ENCODE measurements at regions not wholly inside any gene's neighbourhood (a gene's known extent, or its start where the extent isn't known, plus 50 kb on each side); places are given as distances from the start of the nearest gene placed in this dataset.

DNA sequence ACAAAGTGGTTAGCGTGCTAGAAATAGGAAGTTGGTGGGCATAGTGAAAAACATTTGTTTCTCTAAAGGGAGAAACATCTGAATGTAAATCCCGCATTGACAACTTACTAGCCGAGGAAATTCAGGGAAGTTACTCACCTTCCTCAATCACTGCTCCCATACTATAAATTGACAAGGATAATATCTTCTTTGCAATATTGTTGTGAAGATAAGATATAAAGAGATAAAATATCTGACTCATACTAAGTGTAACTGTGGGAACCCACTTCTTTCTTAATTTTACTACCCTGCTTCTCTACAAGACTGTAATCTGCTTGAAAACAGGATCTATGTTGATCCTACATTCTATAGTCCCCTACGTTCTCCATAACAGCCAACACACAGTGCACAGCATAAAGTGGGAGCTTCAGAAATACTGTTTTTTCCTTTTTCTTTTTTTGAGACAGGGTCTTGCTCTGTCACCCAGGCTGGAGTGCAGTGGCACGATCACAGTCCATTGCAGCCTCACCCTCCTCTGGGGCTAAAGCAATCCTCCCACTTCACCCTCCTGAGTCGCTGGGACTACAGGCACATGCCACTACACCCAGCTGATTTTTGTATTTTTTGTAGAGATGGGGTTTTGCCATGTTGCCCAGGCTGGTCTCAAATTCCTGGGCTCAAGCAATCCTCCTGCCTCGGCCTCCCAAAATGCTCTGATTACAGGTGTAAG is 57.4 kb upstream of the C1orf21 start:
- H3K36me3 ChIP-seq (ENCODE audit: control insufficient read depth in 2 of 2, insufficient read depth in 2 of 2, low read length in 1 of 2): no peaks in the 10 kb centered on the region
- POLR2A ChIA-PET: no interaction called here
- CTCF ChIA-PET: no interaction called here
- 25% methylated on average over 7 of the region's 7 CpGs for WGBS (ENCODE audit: insufficient coverage, insufficient replicate concordance, low lambda C conversion rate, missing lambda C conversion rate)
- no peaks in the 10 kb centered on the region; a peak in 2 of 4 replicates for H3K27me3 ChIP-seq (replicated peaks in 1 of 2; ENCODE audit: control insufficient read depth in 2 of 2, insufficient read depth in 2 of 2, low read length in 1 of 2)
- H2AFZ ChIP-seq (ENCODE audit: control insufficient read depth, low read depth, low read length): no peak overlapping the region
- no TSS peak for BruUV-seq (replicated peaks)
- intact Hi-C loops (cut with micrococcal nuclease; ENCODE audit: unreplicated experiment) (no loop called here), in situ Hi-C loops (cut with MboI) (no loop called here)
- no peak overlapping the region for H3K27ac ChIP-seq (ENCODE audit: control insufficient read depth, insufficient read depth)
- FAIRE-seq (no peak), ATAC-seq (no peak), DNase-seq (ENCODE audit: low read depth, low spot score) (no peak)
- no peak overlapping the region for H3K4me3 ChIP-seq
- H3K4me2 ChIP-seq (ENCODE audit: control insufficient read depth, insufficient read depth): no peak overlapping the region
- RAD21 ChIA-PET (ENCODE audit: unreplicated experiment): no interaction called here
- no peak overlapping the region for H3K9ac ChIP-seq (ENCODE audit: control insufficient read depth, insufficient read depth, low read length)
- H3K9me3 ChIP-seq (replicated peaks; ENCODE audit: control insufficient read depth, insufficient read depth, low read length): no peaks in the 10 kb centered on the region
- no peaks in the 10 kb centered on the region for H3K79me2 ChIP-seq (ENCODE audit: control insufficient read depth, insufficient read depth, low read length)
- SMC1A ChIA-PET (ENCODE audit: uncharacterized antibody, unreplicated experiment): no interaction called here
- H4K20me1 ChIP-seq (ENCODE audit: control insufficient read depth, insufficient read depth): no peaks in the 10 kb centered on the region
- no peaks in the 10 kb centered on the region for H3K4me1 ChIP-seq (ENCODE audit: control insufficient read depth, insufficient read depth, low read length)
- TF ChIP-seq, protein P1, sequence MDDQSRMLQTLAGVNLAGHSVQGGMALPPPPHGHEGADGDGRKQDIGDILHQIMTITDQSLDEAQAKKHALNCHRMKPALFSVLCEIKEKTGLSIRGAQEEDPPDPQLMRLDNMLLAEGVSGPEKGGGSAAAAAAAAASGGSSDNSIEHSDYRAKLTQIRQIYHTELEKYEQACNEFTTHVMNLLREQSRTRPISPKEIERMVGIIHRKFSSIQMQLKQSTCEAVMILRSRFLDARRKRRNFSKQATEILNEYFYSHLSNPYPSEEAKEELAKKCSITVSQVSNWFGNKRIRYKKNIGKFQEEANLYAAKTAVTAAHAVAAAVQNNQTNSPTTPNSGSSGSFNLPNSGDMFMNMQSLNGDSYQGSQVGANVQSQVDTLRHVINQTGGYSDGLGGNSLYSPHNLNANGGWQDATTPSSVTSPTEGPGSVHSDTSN (IDR thresholded peaks at IDR 0.05; ENCODE audit: insufficient replicate concordance, low read depth, low read length): no peak
- TF ChIP-seq SREBF1 (IDR thresholded peaks at IDR 0.05; ENCODE audit: low read length) (no peak), MTA3 (IDR thresholded peaks at IDR 0.05; ENCODE audit: borderline replicate concordance, low read length) (no peak), ZNF622 (IDR thresholded peaks at IDR 0.05) (no peak), MYB (IDR thresholded peaks at IDR 0.05; ENCODE audit: borderline replicate concordance, low read depth, low read length) (no peak), CHD4 (IDR thresholded peaks at IDR 0.05) (no peak), ZNF384 (IDR thresholded peaks at IDR 0.05; ENCODE audit: borderline replicate concordance, low read depth, low read length) (no peak)

Measured in GM12878 (cell line).